ENCODE measurements at regions not wholly inside any gene's neighbourhood (a gene's known extent, or its start where the extent isn't known, plus 50 kb on each side); places are given as distances from the start of the nearest gene placed in this dataset.

DNA sequence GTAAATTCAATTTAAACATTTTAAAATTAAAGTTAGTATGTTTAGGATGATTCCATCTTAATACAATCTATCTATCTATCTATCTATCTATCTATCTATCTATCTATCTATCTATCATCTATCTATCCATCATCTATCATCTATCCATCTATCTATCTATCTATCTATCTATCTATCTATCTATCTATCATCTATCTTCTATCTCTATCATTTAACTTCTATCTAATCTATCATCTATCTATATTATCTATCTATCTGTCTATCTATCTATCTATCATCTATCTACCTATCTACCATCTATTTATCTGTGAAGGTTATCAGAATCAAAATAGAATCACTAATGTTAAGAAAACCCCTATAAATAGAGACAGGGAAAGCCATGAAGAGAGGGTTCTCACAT, 78.3 kb downstream of the RAMP3 start:
- POLR2A ChIA-PET, result no interaction called here
- no peaks in the 10 kb centered on the region for H3K9me3 ChIP-seq (ENCODE audit: control insufficient read depth in 1 of 2, insufficient read depth in 1 of 2, low read depth in 1 of 2, low read length in 2 of 2)
- H2AFZ ChIP-seq (ENCODE audit: low read depth, low read length, poor library complexity, severe bottlenecking), result no peak overlapping the region
- H3K4me1 ChIP-seq (ENCODE audit: control insufficient read depth in 1 of 2, insufficient read depth in 2 of 2, low read length in 2 of 2), result peaks cover 0 to 6% of the 10 kb centered on the region in 2 experiments; a peak in 2 of 4 replicates
- intact Hi-C loops (cut with micrococcal nuclease), result no loop called here
- no peaks in the 10 kb centered on the region for H3K9me2 ChIP-seq (ENCODE audit: insufficient read depth)
- no peak overlapping the region for H3K27ac ChIP-seq (ENCODE audit: low read depth, low read length)
- BruUV-seq (replicated peaks), result no TSS peak
- no peaks in the 10 kb centered on the region for H3K36me3 ChIP-seq (ENCODE audit: control insufficient read depth in 1 of 2, insufficient read depth in 2 of 2, low read length in 2 of 2)
- TF ChIP-seq, protein P1, sequence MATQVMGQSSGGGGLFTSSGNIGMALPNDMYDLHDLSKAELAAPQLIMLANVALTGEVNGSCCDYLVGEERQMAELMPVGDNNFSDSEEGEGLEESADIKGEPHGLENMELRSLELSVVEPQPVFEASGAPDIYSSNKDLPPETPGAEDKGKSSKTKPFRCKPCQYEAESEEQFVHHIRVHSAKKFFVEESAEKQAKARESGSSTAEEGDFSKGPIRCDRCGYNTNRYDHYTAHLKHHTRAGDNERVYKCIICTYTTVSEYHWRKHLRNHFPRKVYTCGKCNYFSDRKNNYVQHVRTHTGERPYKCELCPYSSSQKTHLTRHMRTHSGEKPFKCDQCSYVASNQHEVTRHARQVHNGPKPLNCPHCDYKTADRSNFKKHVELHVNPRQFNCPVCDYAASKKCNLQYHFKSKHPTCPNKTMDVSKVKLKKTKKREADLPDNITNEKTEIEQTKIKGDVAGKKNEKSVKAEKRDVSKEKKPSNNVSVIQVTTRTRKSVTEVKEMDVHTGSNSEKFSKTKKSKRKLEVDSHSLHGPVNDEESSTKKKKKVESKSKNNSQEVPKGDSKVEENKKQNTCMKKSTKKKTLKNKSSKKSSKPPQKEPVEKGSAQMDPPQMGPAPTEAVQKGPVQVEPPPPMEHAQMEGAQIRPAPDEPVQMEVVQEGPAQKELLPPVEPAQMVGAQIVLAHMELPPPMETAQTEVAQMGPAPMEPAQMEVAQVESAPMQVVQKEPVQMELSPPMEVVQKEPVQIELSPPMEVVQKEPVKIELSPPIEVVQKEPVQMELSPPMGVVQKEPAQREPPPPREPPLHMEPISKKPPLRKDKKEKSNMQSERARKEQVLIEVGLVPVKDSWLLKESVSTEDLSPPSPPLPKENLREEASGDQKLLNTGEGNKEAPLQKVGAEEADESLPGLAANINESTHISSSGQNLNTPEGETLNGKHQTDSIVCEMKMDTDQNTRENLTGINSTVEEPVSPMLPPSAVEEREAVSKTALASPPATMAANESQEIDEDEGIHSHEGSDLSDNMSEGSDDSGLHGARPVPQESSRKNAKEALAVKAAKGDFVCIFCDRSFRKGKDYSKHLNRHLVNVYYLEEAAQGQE (IDR thresholded peaks at IDR 0.05; ENCODE audit: low read depth), result no peak
- TF ChIP-seq, protein P2, sequence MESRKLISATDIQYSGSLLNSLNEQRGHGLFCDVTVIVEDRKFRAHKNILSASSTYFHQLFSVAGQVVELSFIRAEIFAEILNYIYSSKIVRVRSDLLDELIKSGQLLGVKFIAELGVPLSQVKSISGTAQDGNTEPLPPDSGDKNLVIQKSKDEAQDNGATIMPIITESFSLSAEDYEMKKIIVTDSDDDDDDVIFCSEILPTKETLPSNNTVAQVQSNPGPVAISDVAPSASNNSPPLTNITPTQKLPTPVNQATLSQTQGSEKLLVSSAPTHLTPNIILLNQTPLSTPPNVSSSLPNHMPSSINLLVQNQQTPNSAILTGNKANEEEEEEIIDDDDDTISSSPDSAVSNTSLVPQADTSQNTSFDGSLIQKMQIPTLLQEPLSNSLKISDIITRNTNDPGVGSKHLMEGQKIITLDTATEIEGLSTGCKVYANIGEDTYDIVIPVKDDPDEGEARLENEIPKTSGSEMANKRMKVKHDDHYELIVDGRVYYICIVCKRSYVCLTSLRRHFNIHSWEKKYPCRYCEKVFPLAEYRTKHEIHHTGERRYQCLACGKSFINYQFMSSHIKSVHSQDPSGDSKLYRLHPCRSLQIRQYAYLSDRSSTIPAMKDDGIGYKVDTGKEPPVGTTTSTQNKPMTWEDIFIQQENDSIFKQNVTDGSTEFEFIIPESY (IDR thresholded peaks at IDR 0.05; ENCODE audit: extremely low read depth, insufficient replicate concordance, low read length), result no peak
- TF ChIP-seq JUND (IDR thresholded peaks at IDR 0.05) (no peak), RAD21 (IDR thresholded peaks at IDR 0.05; ENCODE audit: low read depth) (no peak), SP1 (IDR thresholded peaks at IDR 0.05; ENCODE audit: low read depth) (no peak)
- TF ChIP-seq, protein P3, sequence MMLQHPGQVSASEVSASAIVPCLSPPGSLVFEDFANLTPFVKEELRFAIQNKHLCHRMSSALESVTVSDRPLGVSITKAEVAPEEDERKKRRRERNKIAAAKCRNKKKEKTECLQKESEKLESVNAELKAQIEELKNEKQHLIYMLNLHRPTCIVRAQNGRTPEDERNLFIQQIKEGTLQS (IDR thresholded peaks at IDR 0.05), result no peak
- peaks cover 42% of the 10 kb centered on the region for H3K27me3 ChIP-seq (ENCODE audit: insufficient read depth, low read length)
- H3K79me2 ChIP-seq (ENCODE audit: insufficient read depth, low read length), result no peaks in the 10 kb centered on the region
- DNase-seq (ENCODE audit: low read depth, low spot score) (no peak), ATAC-seq (no peak)
- RAD21 ChIA-PET (ENCODE audit: low non-redundant PET in 1 of 2, low total read pairs in 2 of 2, uncharacterized antibody in 2 of 2, unreplicated experiment in 2 of 2), result no interaction called here
- no peak overlapping the region for H3K9ac ChIP-seq (ENCODE audit: low read length)
- CTCF ChIA-PET, result no interaction called here
- no peak overlapping the region for H3K4me2 ChIP-seq (ENCODE audit: low read length)
- H3K4me3 ChIP-seq (replicated peaks in 1 of 2; ENCODE audit: low read depth in 1 of 2, low read length in 2 of 2), result no peak overlapping the region
- no peaks in the 10 kb centered on the region for H4K20me1 ChIP-seq (ENCODE audit: insufficient read depth)

All from HCT116 (cell line).